ENCODE measurements at regions not wholly inside any gene's neighbourhood (a gene's known extent, or its start where the extent isn't known, plus 50 kb on each side); places are given as distances from the start of the nearest gene placed in this dataset.

DNA sequence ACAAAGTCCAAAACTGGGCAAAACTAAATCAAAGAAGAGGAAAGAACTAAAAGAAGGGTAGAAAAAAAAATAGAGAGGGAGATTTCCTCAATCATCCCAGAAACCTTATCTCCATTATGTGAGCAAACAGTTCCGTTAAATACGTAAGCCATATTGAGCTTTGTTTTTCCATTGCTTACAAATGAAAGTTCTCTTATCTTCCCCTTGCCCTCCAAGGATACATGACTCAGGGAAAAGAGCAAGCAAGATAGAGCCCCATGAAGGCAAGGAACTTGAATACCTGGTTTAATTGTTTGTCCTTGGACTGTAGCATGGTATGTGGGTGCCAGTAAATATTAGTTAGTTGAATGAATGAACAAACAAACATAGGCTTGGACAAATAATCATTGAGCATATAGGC is 126.8 kb upstream of the USP15 start:
- TF ChIP-seq EZH2phosphoT487 (IDR thresholded peaks at IDR 0.05; ENCODE audit: borderline replicate concordance, low read length), result no peak
- TF ChIP-seq, protein P1, sequence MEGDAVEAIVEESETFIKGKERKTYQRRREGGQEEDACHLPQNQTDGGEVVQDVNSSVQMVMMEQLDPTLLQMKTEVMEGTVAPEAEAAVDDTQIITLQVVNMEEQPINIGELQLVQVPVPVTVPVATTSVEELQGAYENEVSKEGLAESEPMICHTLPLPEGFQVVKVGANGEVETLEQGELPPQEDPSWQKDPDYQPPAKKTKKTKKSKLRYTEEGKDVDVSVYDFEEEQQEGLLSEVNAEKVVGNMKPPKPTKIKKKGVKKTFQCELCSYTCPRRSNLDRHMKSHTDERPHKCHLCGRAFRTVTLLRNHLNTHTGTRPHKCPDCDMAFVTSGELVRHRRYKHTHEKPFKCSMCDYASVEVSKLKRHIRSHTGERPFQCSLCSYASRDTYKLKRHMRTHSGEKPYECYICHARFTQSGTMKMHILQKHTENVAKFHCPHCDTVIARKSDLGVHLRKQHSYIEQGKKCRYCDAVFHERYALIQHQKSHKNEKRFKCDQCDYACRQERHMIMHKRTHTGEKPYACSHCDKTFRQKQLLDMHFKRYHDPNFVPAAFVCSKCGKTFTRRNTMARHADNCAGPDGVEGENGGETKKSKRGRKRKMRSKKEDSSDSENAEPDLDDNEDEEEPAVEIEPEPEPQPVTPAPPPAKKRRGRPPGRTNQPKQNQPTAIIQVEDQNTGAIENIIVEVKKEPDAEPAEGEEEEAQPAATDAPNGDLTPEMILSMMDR (IDR thresholded peaks at IDR 0.05; ENCODE audit: low read depth, low read length, poor library complexity, severe bottlenecking), result no peak
- no peak overlapping the region for H3K4me2 ChIP-seq (ENCODE audit: low read length)
- H3K4me1 ChIP-seq (ENCODE audit: control insufficient read depth, low read length), result no peaks in the 10 kb centered on the region
- no peaks in the 10 kb centered on the region for H3K36me3 ChIP-seq (ENCODE audit: control insufficient read depth, low read length)
- no peaks in the 10 kb centered on the region for H4K20me1 ChIP-seq (ENCODE audit: control insufficient read depth, insufficient read depth, low read depth, low read length)
- H3K79me2 ChIP-seq (ENCODE audit: control insufficient read depth, low read length), result no peaks in the 10 kb centered on the region
- no peak overlapping the region for H3K27ac ChIP-seq (ENCODE audit: low read depth, low read length)
- H3K9me2 ChIP-seq (replicated peaks; ENCODE audit: control insufficient read depth, low read length), result no peaks in the 10 kb centered on the region
- no peaks in the 10 kb centered on the region for H3K9me3 ChIP-seq (ENCODE audit: control insufficient read depth, insufficient read depth, low read length)
- no peaks in the 10 kb centered on the region for H3F3A ChIP-seq (ENCODE audit: control insufficient read depth, insufficient read depth)
- H3K4me3 ChIP-seq (ENCODE audit: low read length), result no peak overlapping the region
- H3K27me3 ChIP-seq (ENCODE audit: control insufficient read depth, low read length), result peaks cover 11% of the 10 kb centered on the region

DNA sequence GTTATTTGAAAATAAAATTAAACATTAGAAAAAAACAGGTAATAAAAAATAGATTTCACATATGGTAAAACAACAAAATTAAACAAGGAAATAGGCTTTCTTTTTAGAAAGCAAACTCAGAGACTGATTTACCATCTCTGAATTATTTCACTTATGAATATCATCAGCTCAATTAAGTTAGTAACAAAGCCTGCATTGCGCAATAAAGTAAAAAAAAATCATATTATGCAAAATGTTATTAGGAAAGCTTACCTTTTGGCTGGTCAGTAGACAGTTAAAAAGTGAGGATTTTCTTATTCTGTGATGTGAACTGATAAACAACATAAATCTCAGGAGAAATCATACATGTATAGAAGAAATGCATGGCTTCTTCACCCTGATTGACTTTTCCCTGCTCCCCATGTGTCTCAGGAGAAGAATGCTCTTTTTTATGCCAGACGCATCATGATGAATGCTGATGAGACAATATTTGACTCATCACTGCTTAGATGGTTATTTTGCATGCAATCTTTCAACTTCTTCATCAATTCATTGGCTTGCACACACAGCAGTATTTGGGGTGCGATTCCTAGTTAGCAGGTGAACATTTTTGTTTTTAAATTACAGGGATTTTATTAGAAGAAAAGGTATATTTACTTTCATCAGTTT is 124.5 kb upstream of the USP15 start:
- Histone ChIP-seq H3K27me3 (ENCODE audit: control insufficient read depth, low read length) (peaks cover 14% of the 10 kb centered on the region), H3K9me2 (replicated peaks; ENCODE audit: control insufficient read depth, low read length) (no peaks in the 10 kb centered on the region), H3K9me3 (ENCODE audit: control insufficient read depth, insufficient read depth, low read length) (no peaks in the 10 kb centered on the region), H3K36me3 (ENCODE audit: control insufficient read depth, low read length) (no peaks in the 10 kb centered on the region), H4K20me1 (ENCODE audit: control insufficient read depth, insufficient read depth, low read depth, low read length) (no peaks in the 10 kb centered on the region), H3K27ac (ENCODE audit: low read depth, low read length) (no peak overlapping the region), H3K4me1 (ENCODE audit: control insufficient read depth, low read length) (no peaks in the 10 kb centered on the region), H3K4me2 (ENCODE audit: low read length) (no peak overlapping the region), H3K4me3 (ENCODE audit: low read length) (no peak overlapping the region), H3F3A (ENCODE audit: control insufficient read depth, insufficient read depth) (no peaks in the 10 kb centered on the region), H3K79me2 (ENCODE audit: control insufficient read depth, low read length) (no peaks in the 10 kb centered on the region)
- TF ChIP-seq EZH2phosphoT487 (IDR thresholded peaks at IDR 0.05; ENCODE audit: borderline replicate concordance, low read length), result no peak
- TF ChIP-seq, protein P1 (IDR thresholded peaks at IDR 0.05; ENCODE audit: low read depth, low read length, poor library complexity, severe bottlenecking), result no peak

DNA sequence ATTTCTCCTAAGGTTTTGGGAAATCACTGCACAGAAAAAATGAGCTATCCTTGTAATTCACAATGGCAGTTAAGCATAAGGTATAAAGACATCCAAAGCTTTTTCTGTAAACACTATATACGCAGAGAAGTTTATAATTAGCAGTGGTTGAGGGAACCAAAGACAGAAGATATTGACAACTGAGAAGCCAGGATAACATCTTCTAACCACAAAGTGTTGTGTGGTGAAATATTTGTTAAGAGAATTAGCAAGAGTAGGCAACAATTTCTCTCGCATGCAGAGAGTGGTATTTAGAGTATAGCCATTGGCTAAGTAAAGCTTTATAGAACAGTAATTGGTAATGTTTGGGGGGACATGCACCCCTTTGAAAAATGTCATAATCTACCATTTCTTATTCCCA is 123.7 kb upstream of the USP15 start:
- no peaks in the 10 kb centered on the region for H3K9me2 ChIP-seq (replicated peaks; ENCODE audit: control insufficient read depth, low read length)
- H3K79me2 ChIP-seq (ENCODE audit: control insufficient read depth, low read length), result no peaks in the 10 kb centered on the region
- no peaks in the 10 kb centered on the region for H3K9me3 ChIP-seq (ENCODE audit: control insufficient read depth, insufficient read depth, low read length)
- H4K20me1 ChIP-seq (ENCODE audit: control insufficient read depth, insufficient read depth, low read depth, low read length), result no peaks in the 10 kb centered on the region
- H3K4me3 ChIP-seq (ENCODE audit: low read length), result no peak overlapping the region
- H3K27ac ChIP-seq (ENCODE audit: low read depth, low read length), result no peak overlapping the region
- H3K27me3 ChIP-seq (ENCODE audit: control insufficient read depth, low read length), result peaks cover 6% of the 10 kb centered on the region
- TF ChIP-seq, protein P1 (IDR thresholded peaks at IDR 0.05; ENCODE audit: low read depth, low read length, poor library complexity, severe bottlenecking), result no peak
- TF ChIP-seq EZH2phosphoT487 (IDR thresholded peaks at IDR 0.05; ENCODE audit: borderline replicate concordance, low read length), result no peak
- no peaks in the 10 kb centered on the region for H3F3A ChIP-seq (ENCODE audit: control insufficient read depth, insufficient read depth)
- no peak overlapping the region for H3K4me2 ChIP-seq (ENCODE audit: low read length)
- no peaks in the 10 kb centered on the region for H3K4me1 ChIP-seq (ENCODE audit: control insufficient read depth, low read length)
- H3K36me3 ChIP-seq (ENCODE audit: control insufficient read depth, low read length), result no peaks in the 10 kb centered on the region

Measured in DOHH2 (cell line).